NCI-H1105 (cell line): ENCODE measurements at regions not wholly inside any gene's neighbourhood (a gene's known extent, or its start where the extent isn't known, plus 50 kb on each side); places are given as distances from the start of the nearest gene placed in this dataset.
A peak's percentile ranks its signal among the peaks of the same experiment; 100 is the strongest.

Experiments used
- DNase-seq: peaks from one replicate; lab custom pipeline; 2025; lab: John Stamatoyannopoulos, UW

- DNase-seq, result no peak
Measured at GRCh38 chr2:38509947-38510326, 92.8 kb downstream of the HNRNPLL start.

GRCh38 chr2:38509314-38509946, 93.3 kb downstream of the HNRNPLL start:
- no peak for DNase-seq

DNA sequence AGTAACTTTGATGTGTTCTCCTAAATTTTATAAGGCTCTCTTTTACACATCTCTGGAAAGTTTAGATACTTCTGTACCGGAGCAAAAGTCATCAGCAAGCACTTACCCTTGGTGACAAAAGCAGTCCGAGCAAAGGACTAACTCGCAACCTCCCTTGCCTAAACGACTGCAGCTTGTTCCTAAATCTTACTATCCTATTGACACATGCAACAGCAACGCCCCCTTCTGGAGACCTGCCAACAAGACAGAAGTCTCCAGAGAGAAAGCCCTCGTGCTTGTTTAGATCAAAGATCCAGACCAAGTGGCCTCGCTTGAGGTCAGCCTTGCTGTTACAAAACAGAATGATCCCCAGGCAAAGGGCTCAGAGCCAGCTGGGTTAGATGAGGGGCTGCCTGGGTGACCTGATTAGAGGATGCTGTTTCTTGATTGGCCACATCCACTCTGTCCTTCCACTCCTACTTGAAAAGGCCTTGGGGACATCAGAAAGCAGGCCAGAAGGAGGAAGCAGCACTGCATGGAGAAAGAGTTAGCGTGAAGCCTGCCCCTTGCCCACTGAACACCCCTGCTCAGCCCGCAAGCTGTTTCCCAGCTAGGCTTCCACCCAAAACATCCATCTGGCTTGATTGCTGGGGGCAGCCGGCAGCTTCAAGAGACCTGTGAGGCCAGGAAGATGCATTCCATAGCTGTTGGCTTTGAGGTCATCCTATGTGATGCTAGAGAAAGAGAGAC, 94.3 kb downstream of the HNRNPLL start:
- DNase-seq, result peak; percentile 53

DNA sequence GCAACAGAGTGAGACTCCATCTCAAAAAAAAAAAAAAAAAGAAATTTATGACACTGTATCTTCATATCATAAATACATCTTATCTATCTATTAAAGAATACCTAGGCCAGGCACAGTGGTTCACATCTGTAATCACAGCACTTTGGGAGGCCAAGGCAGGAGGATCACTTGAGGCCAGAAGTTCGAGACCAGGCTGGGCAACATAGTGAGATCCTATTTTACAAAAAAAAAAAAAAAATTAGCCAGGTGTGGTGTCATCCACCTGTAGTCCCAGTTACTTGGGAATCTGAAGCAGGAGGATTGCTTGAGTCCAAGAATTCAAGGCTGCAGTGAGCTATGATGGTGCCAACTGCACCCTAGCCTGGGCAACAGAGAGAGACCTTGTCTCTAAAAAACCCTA, 95.0 kb downstream of the HNRNPLL start:
- DNase-seq, result no peak

DNA sequence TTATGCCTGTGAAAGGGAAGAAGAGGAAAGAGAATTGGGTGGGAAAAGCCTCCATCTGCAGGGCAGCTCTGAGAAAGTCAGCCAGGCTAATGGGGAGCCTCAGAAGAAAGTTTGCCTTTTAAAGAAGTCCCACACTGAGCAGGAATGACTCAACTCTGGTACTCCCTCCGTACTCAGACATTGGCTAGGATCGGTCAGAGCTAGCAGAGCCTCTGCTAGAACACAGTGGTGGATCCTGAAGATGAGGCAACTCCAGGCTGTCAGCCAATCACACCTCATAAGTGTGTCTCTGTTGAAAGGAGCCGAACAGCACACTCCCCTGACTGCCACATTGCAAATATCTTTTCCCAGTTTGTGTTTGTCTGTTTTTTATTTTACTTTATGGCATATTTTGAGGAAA, 96.9 kb downstream of the HNRNPLL start:
- DNase-seq, result no peak

GRCh38 chr2:38504169-38504568, 98.6 kb downstream of the HNRNPLL start:
- DNase-seq, result no peak

DNA sequence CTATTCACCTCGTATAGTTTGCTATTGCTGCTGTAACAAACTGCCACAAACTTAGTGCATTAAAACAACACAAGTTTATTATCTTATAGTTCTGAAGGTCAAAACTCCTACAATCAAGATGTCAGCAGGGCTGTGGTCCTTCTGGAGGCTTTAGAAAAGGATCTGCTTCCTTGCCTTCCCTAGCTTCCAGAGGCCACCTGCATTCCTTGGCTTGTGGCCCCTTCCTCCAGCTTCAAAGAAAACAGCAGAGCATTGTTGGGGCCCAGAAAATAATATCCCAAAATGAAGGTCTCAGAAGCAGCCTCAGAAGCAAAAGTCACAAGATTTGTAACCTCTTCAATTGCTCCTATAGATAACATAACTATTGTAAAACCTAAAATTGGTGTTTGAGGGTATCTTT, 100.6 kb downstream of the HNRNPLL start:
- no peak for DNase-seq

DNA sequence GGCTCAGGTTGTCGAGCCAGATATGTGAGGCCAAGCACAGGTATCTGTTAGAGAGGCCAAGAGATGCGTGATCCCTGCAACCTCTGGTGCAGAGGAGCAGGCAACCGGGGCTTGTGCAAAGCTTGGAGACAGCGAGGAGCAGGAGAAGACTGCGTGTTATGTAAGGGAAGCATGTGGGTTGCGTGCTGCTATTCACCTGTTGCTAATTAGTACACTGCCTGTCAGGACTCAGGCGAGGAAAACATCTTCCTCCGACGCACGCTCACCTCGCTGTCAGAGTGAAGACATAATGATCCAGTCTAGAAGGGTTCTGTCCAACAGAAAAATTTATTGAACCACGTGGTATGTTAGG, 102.5 kb downstream of the HNRNPLL start:
- no peak for DNase-seq

GRCh38 chr2:38499548-38500282, 103.0 kb downstream of the HNRNPLL start:
- DNase-seq, result no peak

DNA sequence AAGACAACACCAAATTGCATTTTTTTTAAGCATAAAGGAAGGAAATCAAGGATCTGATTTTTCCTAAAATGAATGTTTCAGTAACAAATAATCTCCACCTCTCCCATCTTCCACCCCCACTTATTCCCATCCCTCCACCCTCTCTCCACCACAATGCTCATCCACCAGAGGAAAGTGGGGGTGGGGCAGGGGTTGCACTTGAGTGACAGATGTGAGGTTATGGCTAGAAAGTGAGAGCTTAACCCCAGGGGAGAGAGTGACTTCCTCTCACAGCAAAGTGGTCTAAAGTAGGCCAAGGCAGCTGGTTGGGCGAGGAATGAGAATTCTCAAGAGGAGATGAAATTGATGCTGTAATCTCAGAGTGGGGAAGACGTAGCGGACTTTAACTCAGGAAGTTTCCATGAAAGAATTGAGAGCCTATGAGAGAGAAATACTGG, 104.7 kb downstream of the HNRNPLL start:
- DNase-seq, result no peak

DNA sequence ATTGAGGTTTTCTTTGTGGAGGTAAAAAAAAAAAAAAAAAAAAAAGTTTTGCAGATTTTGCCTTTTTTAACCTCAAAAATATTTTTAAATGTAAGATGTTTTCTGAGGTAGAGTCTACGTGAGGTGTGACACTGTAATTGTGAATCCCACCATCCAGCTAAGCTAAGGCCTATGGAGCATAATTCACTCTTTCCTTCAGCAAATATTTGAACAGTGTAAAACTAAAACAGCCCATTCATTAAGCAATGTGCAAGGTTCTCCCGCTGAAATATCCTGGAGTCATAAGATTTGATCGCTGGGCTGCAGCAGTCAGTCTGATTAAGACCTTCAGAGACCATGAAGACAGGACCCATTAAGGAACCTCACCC, 105.1 kb downstream of the HNRNPLL start:
- DNase-seq, result no peak

- no peak for DNase-seq
Measured at GRCh38 chr2:38496927-38497669, 105.6 kb downstream of the HNRNPLL start.

- DNase-seq, result no peak
Measured at GRCh38 chr2:38495880-38496279, 106.8 kb downstream of the HNRNPLL start.

DNA sequence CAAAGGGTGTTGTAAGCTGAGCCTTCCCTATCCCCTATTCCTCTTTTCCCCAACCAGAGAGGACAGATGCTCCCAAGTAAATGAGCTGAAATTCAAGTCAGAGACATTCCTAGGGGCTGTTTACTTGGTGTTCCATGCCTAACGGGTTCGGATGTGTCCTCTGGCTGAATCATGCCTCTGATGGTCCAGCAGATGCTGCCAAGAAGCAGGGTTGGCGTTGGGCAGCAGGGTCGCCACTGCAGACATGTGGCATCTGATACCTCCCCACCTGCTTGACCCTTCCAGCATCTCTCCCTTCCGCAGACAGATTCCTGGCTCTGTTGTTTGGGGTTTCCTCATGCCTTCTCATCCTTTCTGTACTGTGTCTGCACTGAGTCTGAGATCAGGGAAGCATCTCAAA, 108.3 kb downstream of the HNRNPLL start:
- no peak for DNase-seq

GRCh38 chr2:38492042-38492615, 110.6 kb downstream of the HNRNPLL start:
- DNase-seq, result no peak

DNA sequence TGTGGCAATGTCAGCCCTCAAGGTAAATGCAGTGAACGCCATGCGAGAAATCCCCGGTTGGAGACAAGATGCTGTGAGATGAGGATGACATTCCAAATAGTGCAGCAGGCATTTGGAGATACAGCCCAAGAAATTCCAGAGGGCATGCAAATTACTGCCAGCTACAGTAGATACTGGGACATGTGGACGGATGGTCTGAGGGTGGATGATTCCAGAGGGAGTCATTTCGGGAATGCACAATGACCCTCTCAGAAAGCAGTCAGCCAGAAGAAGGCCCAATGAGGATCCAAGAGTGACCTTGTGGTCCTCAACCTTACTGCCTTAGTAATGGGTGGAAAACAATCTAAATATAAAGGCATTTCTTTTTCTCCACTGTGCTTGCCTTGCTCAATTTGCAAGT, 111.3 kb downstream of the HNRNPLL start:
- no peak for DNase-seq

- no peak for DNase-seq
Measured at GRCh38 chr2:38489846-38490245, 112.8 kb upstream of the ATL2 start.

GRCh38 chr2:38487852-38488251, 110.8 kb upstream of the ATL2 start:
- no peak for DNase-seq

DNA sequence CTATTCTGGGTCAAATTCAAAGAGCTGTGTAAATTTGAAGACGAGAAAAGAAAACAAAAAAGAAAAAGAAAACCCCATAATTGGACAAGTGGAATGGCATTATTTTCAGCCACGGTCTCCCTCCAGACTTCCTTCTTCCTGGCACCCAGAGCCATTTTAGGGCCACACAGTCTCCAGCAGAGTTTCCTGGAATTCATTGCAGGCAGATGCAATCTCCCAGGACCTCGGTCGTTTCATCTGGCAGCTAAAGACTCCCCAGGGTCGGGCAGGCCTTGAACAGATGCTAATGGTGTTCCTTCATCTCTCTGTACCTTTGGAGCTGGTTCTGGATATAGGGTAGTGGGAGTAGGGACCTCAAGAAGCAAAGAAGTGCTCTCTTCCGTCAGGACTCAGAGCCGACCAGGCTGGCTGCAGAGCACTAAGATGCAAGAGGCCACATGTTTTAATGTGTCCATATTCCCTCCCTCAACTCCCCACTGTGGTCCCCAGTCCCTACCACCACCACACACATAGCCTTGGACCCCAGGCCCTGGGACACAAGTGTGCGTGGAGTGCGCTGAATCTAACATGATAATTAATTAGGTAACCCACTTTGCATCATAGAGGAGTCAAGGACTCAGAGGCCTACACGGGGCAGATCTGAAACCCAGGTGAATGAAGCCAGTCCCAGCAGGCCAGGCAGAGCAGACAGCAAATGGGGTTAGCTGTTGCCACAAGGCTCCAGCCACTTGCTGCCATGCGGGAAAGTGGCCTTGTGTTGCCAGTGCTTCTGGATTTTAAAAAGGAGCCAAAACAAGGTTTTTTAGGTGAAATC, 109.3 kb upstream of the ATL2 start:
- DNase-seq, result no peak

DNA sequence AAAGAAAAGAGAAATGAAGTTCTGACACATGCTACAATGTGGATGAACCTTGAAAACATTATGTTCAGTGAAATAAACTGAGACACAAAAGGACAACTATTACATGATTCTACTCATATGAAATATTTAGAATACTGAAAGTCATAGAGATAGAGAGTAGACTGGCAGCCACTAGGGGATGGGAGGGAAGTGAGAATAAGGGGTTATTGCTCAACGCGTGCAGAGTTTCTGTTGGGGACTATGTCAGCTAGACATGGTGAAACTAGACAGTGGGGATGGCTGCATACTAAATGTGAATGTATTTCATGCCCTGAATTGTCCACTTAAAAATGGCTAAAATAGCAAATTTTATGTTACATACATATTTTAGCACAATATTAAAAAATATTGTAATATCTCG, 108.7 kb upstream of the ATL2 start:
- no peak for DNase-seq

DNA sequence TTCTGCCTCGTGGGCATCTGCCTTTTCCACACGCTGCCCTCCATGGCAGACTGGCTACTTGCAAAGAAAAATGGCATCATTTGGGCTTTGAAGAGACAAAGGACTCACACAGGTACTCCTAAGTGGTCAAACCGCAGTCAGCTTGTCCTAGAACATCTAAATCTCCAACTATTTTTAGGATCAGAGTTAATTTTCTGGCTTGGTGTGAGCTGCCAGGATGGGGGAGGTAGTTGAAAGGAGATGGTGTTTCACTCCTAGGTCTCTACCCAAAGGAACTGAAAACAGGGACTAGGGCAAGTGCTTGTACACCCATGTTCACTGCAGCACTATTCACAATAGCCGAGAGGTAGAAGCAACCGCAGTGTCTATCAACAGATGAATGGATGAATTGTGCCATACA, 107.9 kb upstream of the ATL2 start:
- DNase-seq, result no peak
